ENCODE measurements at regions not wholly inside any gene's neighbourhood (a gene's known extent, or its start where the extent isn't known, plus 50 kb on each side); places are given as distances from the start of the nearest gene placed in this dataset.

- H3K36me3 Mint-ChIP-seq (ENCODE audit: low read depth) = no peaks in the 10 kb centered on the region
These were observed 635.2 kb upstream of the IMPG1 start for GRCh38 chr6:76707630-76708029.

GRCh38 chr6:76706631-76707030, 634.2 kb upstream of the IMPG1 start:
- DNase-seq (ENCODE audit: low read depth, low spot score) = no peak
- Mint-ChIP-seq H3K27me3 (ENCODE audit: low read depth) (no peaks in the 10 kb centered on the region), H3K4me3 (no peak overlapping the region), H3K27ac (ENCODE audit: unreplicated experiment) (no peak overlapping the region), H3K9me3 (no peaks in the 10 kb centered on the region), H3K4me1 (no peaks in the 10 kb centered on the region), H3K36me3 (ENCODE audit: low read depth) (no peaks in the 10 kb centered on the region)
- TF ChIP-seq CTCF (conservative IDR thresholded peaks at IDR 0.05) = no peak

More at GRCh38 chr6:76707630-76708029, 635.2 kb upstream of the IMPG1 start:
- Mint-ChIP-seq H3K27ac (ENCODE audit: unreplicated experiment) (no peak overlapping the region), H3K4me1 (no peaks in the 10 kb centered on the region), H3K27me3 (ENCODE audit: low read depth) (no peaks in the 10 kb centered on the region), H3K9me3 (no peaks in the 10 kb centered on the region), H3K4me3 (no peak overlapping the region)
- no peak for DNase-seq (ENCODE audit: low read depth, low spot score)
- TF ChIP-seq CTCF (conservative IDR thresholded peaks at IDR 0.05) = no peak

GRCh38 chr6:76706086-76706485, 633.6 kb upstream of the IMPG1 start:
- Mint-ChIP-seq H3K36me3 (ENCODE audit: low read depth) (no peaks in the 10 kb centered on the region), H3K27me3 (ENCODE audit: low read depth) (no peaks in the 10 kb centered on the region), H3K27ac (ENCODE audit: unreplicated experiment) (no peak overlapping the region), H3K4me3 (no peak overlapping the region), H3K4me1 (no peaks in the 10 kb centered on the region), H3K9me3 (no peaks in the 10 kb centered on the region)
- TF ChIP-seq CTCF (conservative IDR thresholded peaks at IDR 0.05) = no peak
- DNase-seq (ENCODE audit: low read depth, low spot score) = no peak

GRCh38 chr6:76703786-76704185, 631.3 kb upstream of the IMPG1 start:
- no peak for DNase-seq (ENCODE audit: low read depth, low spot score)
- Mint-ChIP-seq H3K4me3 (no peak overlapping the region), H3K9me3 (no peaks in the 10 kb centered on the region), H3K27ac (ENCODE audit: unreplicated experiment) (no peak overlapping the region), H3K4me1 (no peaks in the 10 kb centered on the region), H3K36me3 (ENCODE audit: low read depth) (no peaks in the 10 kb centered on the region), H3K27me3 (ENCODE audit: low read depth) (no peaks in the 10 kb centered on the region)
- no peak for TF ChIP-seq CTCF (conservative IDR thresholded peaks at IDR 0.05)

- no peaks in the 10 kb centered on the region for H3K36me3 Mint-ChIP-seq (ENCODE audit: low read depth)
- H3K9me3 Mint-ChIP-seq = no peaks in the 10 kb centered on the region
- TF ChIP-seq CTCF (conservative IDR thresholded peaks at IDR 0.05) = no peak
- H3K4me3 Mint-ChIP-seq = no peak overlapping the region
- H3K4me1 Mint-ChIP-seq = no peaks in the 10 kb centered on the region
- H3K27ac Mint-ChIP-seq (ENCODE audit: unreplicated experiment) = no peak overlapping the region
- no peak for DNase-seq (ENCODE audit: low read depth, low spot score)
- no peaks in the 10 kb centered on the region for H3K27me3 Mint-ChIP-seq (ENCODE audit: low read depth)
These were observed 630.8 kb upstream of the IMPG1 start for GRCh38 chr6:76703285-76703684.

GRCh38 chr6:76702187-76702586, 629.7 kb upstream of the IMPG1 start:
- H3K36me3 Mint-ChIP-seq (ENCODE audit: low read depth) = no peaks in the 10 kb centered on the region
- no peak for DNase-seq (ENCODE audit: low read depth, low spot score)
- no peak overlapping the region for H3K27ac Mint-ChIP-seq (ENCODE audit: unreplicated experiment)
- H3K4me1 Mint-ChIP-seq = no peaks in the 10 kb centered on the region
- H3K9me3 Mint-ChIP-seq = no peaks in the 10 kb centered on the region
- no peak overlapping the region for H3K4me3 Mint-ChIP-seq
- TF ChIP-seq CTCF (conservative IDR thresholded peaks at IDR 0.05) = no peak
- H3K27me3 Mint-ChIP-seq (ENCODE audit: low read depth) = no peaks in the 10 kb centered on the region

All from neural crest cell (in vitro differentiated cells).